Ammon's horn (tissue), 1 donor: ENCODE measurements at regions not wholly inside any gene's neighbourhood (a gene's known extent, or its start where the extent isn't known, plus 50 kb on each side); places are given as distances from the start of the nearest gene placed in this dataset.

ENCODE experiments used
- DNase-seq: peaks from one replicate; pipeline ENCODE4 v3.0.0-alpha.2; 2016; ENCODE audit warnings: low spot score

- DNase-seq = no peak
Measured at GRCh38 chr14:57943541-57943940, 77.6 kb upstream of the SLC35F4 start.

GRCh38 chr14:57943038-57943437 lies 77.1 kb upstream of the SLC35F4 start:
- no peak for DNase-seq

- DNase-seq = no peak
Measured at GRCh38 chr14:57939084-57939483, 73.2 kb upstream of the SLC35F4 start.

GRCh38 chr14:57938533-57938932 lies 72.6 kb upstream of the SLC35F4 start:
- no peak for DNase-seq

GRCh38 chr14:57937676-57938075 lies 71.8 kb upstream of the SLC35F4 start:
- DNase-seq = no peak

DNA sequence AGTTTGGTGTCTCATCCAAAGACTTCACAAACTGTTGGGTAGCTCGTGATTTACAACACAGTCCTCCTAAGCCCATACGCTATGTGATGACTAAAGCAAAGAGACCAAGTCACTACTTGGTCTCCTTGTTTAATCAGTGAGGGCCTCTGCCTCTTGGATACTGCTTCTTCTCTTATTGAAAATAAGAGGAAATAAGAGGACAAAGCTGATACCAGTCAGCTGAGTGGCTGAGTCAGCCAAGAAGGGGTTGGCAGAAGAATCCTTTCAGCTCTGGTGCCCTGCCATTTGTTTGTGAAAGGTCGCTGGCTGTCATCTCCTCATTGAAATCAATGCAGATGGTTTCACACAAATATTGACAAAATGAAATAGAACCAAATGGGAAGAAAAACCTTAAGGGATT lies 67.5 kb upstream of the SLC35F4 start:
- peak; percentile 6 for DNase-seq

GRCh38 chr14:57930241-57930975 lies 64.5 kb upstream of the SLC35F4 start:
- no peak for DNase-seq

- no peak for DNase-seq
Measured at GRCh38 chr14:57928732-57929131, 62.8 kb upstream of the SLC35F4 start.

GRCh38 chr14:57921377-57921776 lies 55.5 kb upstream of the SLC35F4 start:
- DNase-seq = no peak

GRCh38 chr14:57918791-57919190 lies 52.9 kb upstream of the SLC35F4 start:
- no peak for DNase-seq
